ENCODE measurements at regions not wholly inside any gene's neighbourhood (a gene's known extent, or its start where the extent isn't known, plus 50 kb on each side); places are given as distances from the start of the nearest gene placed in this dataset.

GRCh38 chr6:21869085-21869771, 275.7 kb downstream of the SOX4 start:
- Histone ChIP-seq H3K4me1 (ENCODE audit: control insufficient read depth in 5 of 5, insufficient read depth in 5 of 5, low read length in 5 of 5) (peaks cover 3 to 33% (median 6%) of the 10 kb centered on the region in 5 donors), H3K9ac (ENCODE audit: insufficient read depth in 1 of 2, low read length in 2 of 2) (no peak overlapping the region), H3K36me3 (ENCODE audit: control insufficient read depth in 4 of 4, insufficient read depth in 4 of 4, low read length in 4 of 4) (peaks cover 0 to 3% (median 0%) of the 10 kb centered on the region in 4 donors), H3K9me3 (ENCODE audit: control insufficient read depth in 4 of 4, insufficient read depth in 3 of 4, low read length in 3 of 4) (peaks cover 0 to under 1% (median 0%) of the 10 kb centered on the region in 4 donors), H3K4me3 (no peak overlapping the region), H3K27ac (ENCODE audit: low read depth in 1 of 2, low read length in 1 of 2) (no peak overlapping the region), H3K27me3 (ENCODE audit: control insufficient read depth in 3 of 3, insufficient read depth in 3 of 3, low read length in 2 of 3) (no peaks in the 10 kb centered on the region)
- TF ChIP-seq CTCF (IDR thresholded peaks at IDR 0.05; ENCODE audit: control extremely low read depth, extremely low read depth), result no peak
- ATAC-seq (ENCODE audit: insufficient read depth, low FRiP score) (no peak), DNase-seq (no peak)
- 83 to 94% methylated on average over 8 of the region's 8 CpGs for WGBS, 2 donors

DNA sequence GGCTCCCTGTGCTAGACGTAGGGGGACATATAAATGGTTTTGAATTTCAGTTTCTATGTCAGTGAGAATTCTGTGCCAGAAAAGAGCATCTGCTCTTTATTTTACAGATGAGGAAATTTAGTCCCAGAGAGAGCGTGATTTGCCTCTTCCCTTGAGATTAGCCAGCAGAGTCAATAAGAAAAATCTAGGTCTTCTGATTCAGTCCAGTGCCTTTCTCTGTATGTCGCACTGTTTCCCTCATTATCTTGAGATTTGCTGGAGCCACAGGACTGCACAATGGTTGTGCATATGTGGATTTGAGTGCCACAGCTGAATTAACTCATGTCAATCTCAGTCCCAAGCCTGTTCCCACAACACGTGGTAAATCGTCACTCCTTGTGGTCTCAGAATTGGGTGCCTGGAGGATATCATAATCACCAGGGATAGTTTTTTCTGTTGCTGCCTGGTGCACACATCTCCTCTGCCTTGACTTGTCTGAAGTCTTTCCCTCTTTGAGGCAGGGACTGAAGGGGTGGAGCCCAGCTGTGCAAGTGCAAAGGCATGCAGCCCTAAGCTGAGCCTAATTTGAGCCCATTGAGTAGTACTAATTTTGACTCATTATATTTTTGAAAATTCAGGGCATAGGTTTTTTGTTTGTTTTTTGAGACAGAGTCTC, 276.7 kb downstream of the SOX4 start:
- WGBS, 2 donors, result 79 to 87% methylated on average over 5 of the region's 5 CpGs
- no peak overlapping the region for H3K9ac ChIP-seq (ENCODE audit: insufficient read depth in 1 of 2, low read length in 2 of 2)
- TF ChIP-seq CTCF (IDR thresholded peaks at IDR 0.05; ENCODE audit: control extremely low read depth, extremely low read depth), result no peak
- peaks cover 0 to 4% (median 2%) of the 10 kb centered on the region in 4 donors for H3K9me3 ChIP-seq (ENCODE audit: control insufficient read depth in 4 of 4, insufficient read depth in 3 of 4, low read length in 3 of 4)
- H3K36me3 ChIP-seq (ENCODE audit: control insufficient read depth in 4 of 4, insufficient read depth in 4 of 4, low read length in 4 of 4), result peaks cover 0 to 10% (median 0%) of the 10 kb centered on the region in 4 donors
- H3K27me3 ChIP-seq (ENCODE audit: control insufficient read depth in 3 of 3, insufficient read depth in 3 of 3, low read length in 2 of 3), result no peaks in the 10 kb centered on the region
- DNase-seq (no peak), ATAC-seq (ENCODE audit: insufficient read depth, low FRiP score) (no peak)
- no peak overlapping the region for H3K4me3 ChIP-seq
- peaks cover 3 to 30% (median 6%) of the 10 kb centered on the region in 5 donors for H3K4me1 ChIP-seq (ENCODE audit: control insufficient read depth in 5 of 5, insufficient read depth in 5 of 5, low read length in 5 of 5)
- no peak overlapping the region for H3K27ac ChIP-seq (ENCODE audit: low read depth in 1 of 2, low read length in 1 of 2)

DNA sequence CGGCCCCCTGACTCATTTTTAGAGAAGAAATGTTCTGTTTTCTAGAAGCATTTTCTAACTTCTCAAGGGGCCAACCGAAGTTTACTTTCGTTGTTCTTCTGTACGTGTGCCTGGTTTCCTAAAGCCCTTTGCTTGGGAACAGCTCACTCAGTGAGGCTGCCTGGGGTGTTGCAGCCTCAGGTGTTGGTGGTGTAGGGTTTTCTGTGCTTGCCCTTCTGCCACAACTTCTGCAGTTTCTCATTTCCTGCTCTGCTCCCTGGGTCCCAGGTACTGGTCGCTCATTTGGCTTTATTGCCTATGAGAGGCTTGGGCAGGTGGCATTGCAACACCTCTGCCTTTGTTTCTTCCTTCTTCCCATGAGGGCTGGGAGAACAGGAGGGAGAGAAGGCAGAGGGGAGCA, 278.3 kb downstream of the SOX4 start:
- Histone ChIP-seq H3K4me1 (ENCODE audit: control insufficient read depth in 5 of 5, insufficient read depth in 5 of 5, low read length in 5 of 5) (peaks cover 0 to 30% (median 6%) of the 10 kb centered on the region in 5 donors), H3K27me3 (ENCODE audit: control insufficient read depth in 3 of 3, insufficient read depth in 3 of 3, low read length in 2 of 3) (no peaks in the 10 kb centered on the region), H3K27ac (ENCODE audit: low read depth in 1 of 2, low read length in 1 of 2) (no peak overlapping the region), H3K4me3 (no peak overlapping the region), H3K9ac (ENCODE audit: insufficient read depth in 1 of 2, low read length in 2 of 2) (no peak overlapping the region), H3K9me3 (ENCODE audit: control insufficient read depth in 4 of 4, insufficient read depth in 3 of 4, low read length in 3 of 4) (peaks cover 0 to 4% (median 2%) of the 10 kb centered on the region in 4 donors), H3K36me3 (ENCODE audit: control insufficient read depth in 4 of 4, insufficient read depth in 4 of 4, low read length in 4 of 4) (peaks cover 0 to 10% (median 0%) of the 10 kb centered on the region in 4 donors)
- DNase-seq (no peak), ATAC-seq (ENCODE audit: insufficient read depth, low FRiP score) (no peak)
- TF ChIP-seq CTCF (IDR thresholded peaks at IDR 0.05; ENCODE audit: control extremely low read depth, extremely low read depth), result no peak
- WGBS, 2 donors, result 79 to 84% methylated on average over 5 of the region's 5 CpGs

Data from lung (tissue), 11 donors.